Stimulated activated CD4-positive, alpha-beta T cell treated with anti-CD3 and anti-CD28 coated beads, Interleukin-2, amount 100 ng/mL, for 48 hours (primary cell): ENCODE measurements at regions not wholly inside any gene's neighbourhood (a gene's known extent, or its start where the extent isn't known, plus 50 kb on each side); places are given as distances from the start of the nearest gene placed in this dataset.
"Not testable (repeated sequence)": the region's sequence is repeated elsewhere in the genome, so short reads cannot be mapped to it uniquely, and the experiment has no call there.

ENCODE experiments used
- DNase-seq, 2 donors: peaks; one replicate each; pipeline ENCODE4 v3.0.0-alpha.2; 2020

- no peak for DNase-seq
Observed at GRCh38 chrX:77167993-77168392, 279.2 kb upstream of the FGF16 start.

GRCh38 chrX:77174680-77175519 lies 272.3 kb upstream of the FGF16 start:
- no peak for DNase-seq

GRCh38 chrX:77200663-77201062 lies 246.5 kb upstream of the FGF16 start:
- DNase-seq, result no peak

- DNase-seq, result no peak
Observed at GRCh38 chrX:77223046-77223445, 224.1 kb upstream of the FGF16 start.

- no peak for DNase-seq
Observed at GRCh38 chrX:77264490-77264889, 182.7 kb upstream of the FGF16 start.

- DNase-seq, result no peak
Observed at GRCh38 chrX:77275392-77275791, 171.8 kb upstream of the FGF16 start.

GRCh38 chrX:77276742-77277141 lies 170.4 kb upstream of the FGF16 start:
- DNase-seq, result no peak

GRCh38 chrX:77277911-77278310 lies 169.3 kb upstream of the FGF16 start:
- DNase-seq, result no peak

GRCh38 chrX:77279373-77279772 lies 167.8 kb upstream of the FGF16 start:
- DNase-seq, result not testable (repeated sequence)

- DNase-seq, result no peak
Observed at GRCh38 chrX:77293331-77293995, 153.7 kb upstream of the FGF16 start.

GRCh38 chrX:77298296-77298695 lies 148.9 kb upstream of the FGF16 start:
- no peak for DNase-seq

GRCh38 chrX:77298790-77299189 lies 148.4 kb upstream of the FGF16 start:
- no peak for DNase-seq

GRCh38 chrX:77299549-77299948 lies 147.6 kb upstream of the FGF16 start:
- no peak for DNase-seq

- DNase-seq, result no peak
Observed at GRCh38 chrX:77342004-77342403, 105.2 kb upstream of the FGF16 start.

- DNase-seq, result no peak
Observed at GRCh38 chrX:77346859-77347258, 100.3 kb upstream of the FGF16 start.

GRCh38 chrX:77347572-77347971 lies 99.6 kb upstream of the FGF16 start:
- DNase-seq, result no peak

GRCh38 chrX:77389891-77390290 lies 57.3 kb upstream of the FGF16 start:
- no peak for DNase-seq

- DNase-seq, result not testable (repeated sequence)
Observed at GRCh38 chrX:77390365-77390764, 56.8 kb upstream of the FGF16 start.

GRCh38 chrX:77396781-77397180 lies 50.4 kb upstream of the FGF16 start:
- DNase-seq, result no peak
